Right ventricle myocardium superior (tissue), 1 donor: ENCODE measurements at regions not wholly inside any gene's neighbourhood (a gene's known extent, or its start where the extent isn't known, plus 50 kb on each side); places are given as distances from the start of the nearest gene placed in this dataset.

ENCODE experiments used
- ATAC-seq: fragments of 200-7000 bp; cut with Tn5 transposase; one replicate; pipeline ENCODE4 v1.9.1; 2020; ENCODE audit warnings: mild to moderate bottlenecking; ENCODE audit not compliant: poor library complexity
- DNase-seq: peaks from one replicate; pipeline ENCODE4 v3.0.0-alpha.2; 2020
- intact Hi-C: fragments of 100-400 bp; cut with DNase I; formaldehyde crosslinking; loops from one replicate; pipeline ENCODE4 v1.11.2; 2022
- donor health status: DM: no; HTN: yes; CAD: no; lungs with severe emphysema.

DNA sequence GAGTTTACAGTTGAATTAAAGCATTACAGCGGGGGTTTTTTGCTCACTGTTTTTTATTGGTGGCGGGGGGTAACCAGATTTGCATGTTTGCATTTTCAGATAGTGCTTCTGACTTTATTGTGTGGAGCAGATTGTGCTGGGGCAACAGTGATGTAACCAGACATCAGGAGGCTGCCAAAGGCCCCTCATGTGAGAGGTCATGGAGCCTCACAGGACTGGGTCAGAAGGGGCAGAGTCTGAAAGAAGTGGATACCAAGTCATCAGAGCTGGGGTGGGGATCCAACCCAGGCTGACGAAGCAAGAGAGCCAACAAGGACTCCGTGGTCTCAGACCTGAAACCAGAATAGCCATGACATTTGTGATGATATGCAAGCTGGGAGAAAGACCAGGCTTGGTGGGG lies 259.4 kb upstream of the TAS2R1 start:
- no peak for ATAC-seq
- intact Hi-C loops = no loop called here
- no peak for DNase-seq

DNA sequence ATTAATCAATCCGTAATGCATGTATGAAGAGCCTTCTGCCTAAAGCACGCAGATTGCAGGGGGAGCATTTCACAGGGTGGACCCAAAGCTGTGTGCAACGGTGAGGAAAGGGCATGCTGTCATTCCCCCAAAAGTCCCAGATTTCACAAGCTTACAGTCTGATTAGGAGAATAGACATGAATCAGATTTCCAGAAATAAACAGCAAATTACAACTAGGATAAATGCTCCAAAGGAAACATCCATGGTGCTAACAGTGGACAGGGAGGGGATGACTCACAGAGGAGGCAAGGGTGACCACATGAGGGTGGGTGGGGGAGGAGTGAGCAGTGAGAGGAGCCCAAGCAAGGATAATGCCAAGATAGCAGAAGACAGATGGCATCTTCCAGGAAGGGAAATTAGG lies 258.4 kb upstream of the TAS2R1 start:
- intact Hi-C loops = no loop called here
- no peak for ATAC-seq

DNA sequence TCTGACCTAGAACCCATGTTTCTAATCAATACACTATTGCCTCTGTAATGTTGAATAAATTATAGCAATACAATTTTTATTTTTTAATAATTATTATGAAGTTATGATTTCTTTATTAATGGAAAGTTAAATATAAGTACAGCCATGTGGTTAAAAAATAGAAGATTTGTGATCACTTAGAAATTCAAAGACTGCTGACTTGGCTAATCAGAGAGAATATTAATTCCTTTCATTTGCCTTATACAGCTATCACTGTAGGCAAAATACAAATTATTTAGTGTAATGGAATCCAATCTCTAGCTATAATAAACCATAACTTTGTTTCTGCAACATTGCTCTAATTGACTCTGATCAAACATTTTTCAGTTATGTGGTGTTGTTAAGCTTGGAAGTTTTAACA lies 255.0 kb upstream of the TAS2R1 start:
- DNase-seq (no peak), ATAC-seq (no peak)
- intact Hi-C loops = no loop called here

More for the DNA sequence above, 258.4 kb upstream of the TAS2R1 start:
- no peak for DNase-seq

DNA sequence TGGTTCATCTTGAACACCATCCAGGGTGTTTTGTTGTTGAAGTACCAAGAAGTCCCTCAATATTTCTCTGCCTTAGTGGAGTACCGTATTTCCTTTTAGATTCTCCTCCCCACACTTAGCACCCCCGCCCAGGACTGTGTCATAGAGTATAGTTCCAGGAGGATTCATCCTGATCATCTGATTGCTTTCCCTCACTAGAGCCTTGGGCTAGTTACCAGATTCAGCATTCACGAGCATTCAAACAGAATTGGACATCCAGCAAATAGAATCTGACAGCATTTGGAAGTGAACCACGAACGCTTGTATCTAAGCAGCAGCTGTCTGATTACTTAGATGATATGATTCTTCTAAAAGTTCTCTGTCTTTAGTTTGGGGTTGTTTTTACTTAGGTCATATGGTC lies 248.1 kb upstream of the TAS2R1 start:
- ATAC-seq = no peak
- intact Hi-C loops = no loop called here

DNA sequence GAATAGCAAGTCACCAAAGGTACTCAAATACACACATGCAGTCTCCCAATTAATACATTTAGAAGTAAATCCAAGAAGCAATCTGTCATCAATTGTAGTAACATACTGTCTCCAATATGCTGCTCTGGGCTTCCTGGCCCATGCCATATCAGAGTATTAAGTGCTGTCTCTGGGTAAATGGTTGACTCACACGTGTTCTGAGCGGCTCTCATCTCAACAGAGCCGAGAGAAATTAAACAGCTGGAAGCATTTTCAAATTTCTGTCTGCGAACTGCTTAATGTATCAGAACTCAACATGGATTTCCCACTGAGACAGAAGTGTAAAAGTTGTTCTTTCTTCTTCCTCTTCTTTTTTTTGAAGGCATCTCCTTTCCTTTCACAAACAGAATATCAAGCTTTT lies 247.3 kb upstream of the TAS2R1 start:
- no peak for ATAC-seq
- intact Hi-C loops = no loop called here
- DNase-seq = no peak

More for the DNA sequence above, 248.1 kb upstream of the TAS2R1 start:
- no peak for DNase-seq

DNA sequence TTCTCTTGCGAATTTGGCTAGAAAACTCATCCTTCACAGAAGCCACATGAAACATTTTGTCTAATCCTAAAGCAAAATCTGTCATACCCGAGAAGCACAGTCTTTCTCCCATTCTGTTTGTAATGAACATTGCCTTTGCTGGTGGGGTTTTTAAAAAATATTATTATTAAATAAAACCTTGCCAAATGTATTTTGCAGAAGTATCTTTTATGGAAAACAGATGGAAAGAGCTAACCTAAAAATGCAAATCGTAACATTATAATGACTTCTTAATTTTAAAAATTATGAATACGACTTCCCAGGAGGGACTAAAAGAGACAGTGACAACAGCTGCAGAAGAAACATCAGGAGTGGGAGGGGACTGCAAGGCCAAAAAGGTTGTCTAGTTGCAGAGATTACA lies 246.3 kb upstream of the TAS2R1 start:
- intact Hi-C loops = no loop called here
- ATAC-seq (no peak), DNase-seq (no peak)

DNA sequence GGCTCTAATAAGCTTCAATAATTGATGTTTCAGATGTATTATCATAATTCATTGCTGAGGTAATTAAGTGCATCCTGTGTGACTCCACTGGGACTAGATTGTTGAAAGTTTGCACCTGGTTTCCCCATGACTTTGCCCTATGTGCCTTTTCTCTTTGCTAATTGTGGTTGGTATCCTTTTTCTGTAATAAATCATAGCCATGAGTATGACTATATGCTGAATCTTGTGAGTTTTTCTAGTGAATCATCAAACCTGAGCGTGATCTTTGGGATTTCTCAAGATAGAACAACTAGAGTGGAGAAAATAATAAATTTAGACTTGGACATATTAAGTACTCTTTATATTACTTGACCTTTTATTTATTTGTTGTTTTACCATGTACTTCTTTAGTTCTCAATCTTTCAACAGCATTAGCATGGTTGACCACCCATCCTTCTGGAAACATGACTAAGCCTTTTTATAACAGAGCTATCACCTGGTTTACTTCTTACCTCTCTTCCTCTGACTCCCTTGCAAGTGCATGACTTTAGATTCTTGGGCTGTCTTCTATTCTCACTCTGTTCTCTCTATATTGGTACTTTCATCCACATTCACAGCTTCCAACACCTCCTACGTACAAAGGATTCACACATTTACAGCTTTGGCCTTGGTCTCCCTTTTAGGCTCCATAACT lies 239.6 kb upstream of the TAS2R1 start:
- DNase-seq (no peak), ATAC-seq (no peak)
- intact Hi-C loops = no loop called here

DNA sequence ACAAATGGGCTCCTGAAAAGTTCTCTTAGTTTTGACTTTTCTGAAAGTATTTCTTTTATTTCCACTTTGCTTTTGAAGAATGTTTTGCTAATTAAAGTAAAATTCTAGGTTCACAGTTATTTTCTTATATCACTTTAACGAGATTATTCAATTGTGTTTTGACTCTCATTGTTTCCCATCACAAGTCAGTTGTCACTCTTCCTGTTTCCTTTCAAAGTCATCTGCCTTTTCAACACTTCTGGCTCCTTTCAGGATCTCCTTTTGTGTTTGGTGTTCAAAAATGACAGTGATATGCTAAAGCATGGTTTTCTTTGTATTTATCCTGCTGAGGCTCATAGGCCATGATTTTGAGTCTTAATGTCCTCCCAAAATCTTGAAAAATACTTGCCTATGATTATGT lies 235.4 kb upstream of the TAS2R1 start:
- intact Hi-C loops = no loop called here
- ATAC-seq (no peak), DNase-seq (no peak)

DNA sequence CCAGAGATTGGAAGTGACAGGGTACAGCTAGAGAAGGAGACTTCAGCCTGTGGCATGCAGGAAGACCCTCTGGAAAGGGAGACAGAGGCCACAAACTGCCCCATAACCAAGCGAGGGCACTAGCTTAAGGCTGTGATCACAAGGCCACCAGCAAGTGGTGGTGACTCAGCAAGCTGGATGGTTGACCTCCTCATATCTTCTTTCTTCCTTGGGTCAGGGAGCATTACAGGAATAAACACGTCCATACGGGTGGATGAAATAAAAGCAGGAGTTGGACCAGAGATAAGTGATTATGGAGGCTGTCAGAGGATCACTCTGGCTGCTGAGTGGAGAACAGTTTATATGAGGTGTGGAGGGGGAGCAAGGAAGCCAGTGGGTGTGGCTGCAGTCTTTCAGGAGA lies 234.6 kb upstream of the TAS2R1 start:
- ATAC-seq (no peak), DNase-seq (no peak)
- intact Hi-C loops = no loop called here

DNA sequence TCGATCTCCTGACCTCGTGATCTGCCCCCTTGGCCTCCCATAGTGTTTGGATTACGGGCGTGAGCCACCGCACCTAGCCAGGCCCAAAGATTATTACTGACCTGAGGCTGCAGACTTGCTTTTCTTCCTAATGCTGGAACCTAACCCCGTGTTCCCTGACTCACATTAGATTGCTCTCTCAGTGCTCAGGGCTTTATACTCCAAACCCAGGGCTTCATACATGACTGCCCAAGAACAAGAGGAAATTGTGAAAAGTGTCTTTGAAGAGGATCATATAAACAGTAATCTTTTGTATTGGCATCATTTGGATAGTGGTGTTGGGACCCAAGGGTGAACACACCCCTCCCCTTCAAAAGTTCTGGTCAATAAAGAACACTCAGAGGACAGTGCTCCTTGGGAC lies 233.3 kb upstream of the TAS2R1 start:
- ATAC-seq = no peak
- intact Hi-C loops = no loop called here

DNA sequence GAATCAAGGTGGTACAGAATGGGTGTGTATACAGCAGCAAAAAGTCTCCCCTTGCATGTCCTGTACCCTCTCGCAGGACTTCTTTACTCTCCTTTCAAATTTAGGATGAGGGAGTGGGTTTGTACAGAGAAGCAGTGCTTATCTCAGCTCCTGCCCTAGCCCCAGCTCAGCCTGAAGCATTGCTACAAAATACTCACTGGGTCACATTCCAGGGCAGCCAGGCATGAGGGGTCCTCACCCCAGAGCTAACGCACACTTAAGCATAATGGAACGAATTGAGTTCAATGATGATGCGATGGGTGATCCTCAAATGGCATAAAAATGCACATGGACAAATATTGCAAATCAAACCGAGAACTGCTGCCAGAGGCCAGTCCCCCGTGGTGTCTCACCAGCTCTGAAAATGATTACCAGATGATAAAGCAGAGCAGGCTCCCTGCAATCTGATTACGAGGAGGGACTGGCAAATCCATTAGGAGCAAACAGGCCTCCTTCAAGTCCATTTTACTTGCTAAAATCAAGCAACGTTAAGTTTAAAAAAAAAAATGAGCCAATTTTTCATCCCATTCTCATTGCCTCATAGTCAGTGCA lies 231.6 kb upstream of the TAS2R1 start:
- DNase-seq (no peak), ATAC-seq (no peak)
- intact Hi-C loops = no loop called here

More for the DNA sequence above, 233.3 kb upstream of the TAS2R1 start:
- no peak for DNase-seq

DNA sequence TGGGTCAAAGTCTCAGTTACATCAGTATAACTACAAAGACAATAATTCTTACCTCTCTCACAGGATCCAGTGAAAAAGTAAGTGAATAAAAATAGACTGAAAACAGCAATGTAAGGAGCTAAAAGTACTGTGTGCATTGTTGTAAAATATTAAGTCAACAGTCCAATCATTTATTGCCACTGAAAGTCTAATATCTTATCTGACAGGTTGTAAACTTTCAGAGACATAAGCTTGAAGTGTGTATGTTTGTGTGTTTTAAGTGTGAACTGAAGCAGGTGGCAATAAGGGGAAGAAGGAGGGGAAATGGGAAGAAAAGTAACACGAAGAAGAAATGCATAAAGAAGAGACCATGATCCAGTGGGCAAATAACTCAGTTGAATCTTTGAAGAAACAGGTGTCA lies 229.7 kb upstream of the TAS2R1 start:
- no peak for DNase-seq
- intact Hi-C loops = no loop called here
- ATAC-seq = no peak

DNA sequence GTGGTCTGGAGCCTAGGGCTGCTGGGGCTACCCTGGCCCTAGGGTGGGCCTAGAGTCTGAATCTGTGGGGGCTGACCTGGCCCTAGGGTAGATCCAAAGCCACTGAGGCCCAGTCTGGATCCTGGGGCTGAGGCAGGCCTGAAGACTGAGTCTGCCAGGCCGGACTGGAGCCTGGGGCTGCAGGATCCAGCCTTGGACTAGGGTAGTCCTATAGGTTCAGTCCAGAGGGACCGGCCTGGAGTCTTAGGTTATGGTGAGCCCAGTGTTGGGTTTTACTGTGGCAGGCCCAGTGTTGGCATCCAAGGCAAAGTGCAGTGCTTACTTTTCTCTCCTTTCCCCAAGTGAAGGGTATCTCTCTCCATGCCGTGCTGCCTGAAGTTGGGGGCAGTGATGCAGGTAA lies 227.9 kb upstream of the TAS2R1 start:
- intact Hi-C loops = no loop called here
- ATAC-seq = no peak
- DNase-seq = no peak

DNA sequence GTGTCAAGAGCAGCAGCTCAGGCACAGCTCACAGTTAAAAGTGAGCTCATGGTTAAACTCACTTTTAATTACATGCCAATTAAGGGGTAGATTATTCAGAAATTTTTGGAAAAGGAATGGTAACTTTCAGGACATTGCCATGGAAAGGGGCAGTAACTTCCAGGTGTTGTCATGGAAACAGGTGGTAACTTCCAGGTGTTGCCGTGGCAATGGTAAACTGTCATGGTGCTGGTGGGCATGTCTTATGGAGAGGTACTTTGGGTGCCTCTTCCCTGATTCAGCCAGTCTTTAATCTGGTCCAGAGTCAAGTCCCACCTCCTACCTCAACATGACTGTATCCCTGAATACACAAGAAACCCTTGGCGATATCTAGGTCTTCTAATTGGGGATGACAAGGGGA lies 223.2 kb upstream of the TAS2R1 start:
- intact Hi-C loops = no loop called here
- ATAC-seq = no peak
- no peak for DNase-seq

DNA sequence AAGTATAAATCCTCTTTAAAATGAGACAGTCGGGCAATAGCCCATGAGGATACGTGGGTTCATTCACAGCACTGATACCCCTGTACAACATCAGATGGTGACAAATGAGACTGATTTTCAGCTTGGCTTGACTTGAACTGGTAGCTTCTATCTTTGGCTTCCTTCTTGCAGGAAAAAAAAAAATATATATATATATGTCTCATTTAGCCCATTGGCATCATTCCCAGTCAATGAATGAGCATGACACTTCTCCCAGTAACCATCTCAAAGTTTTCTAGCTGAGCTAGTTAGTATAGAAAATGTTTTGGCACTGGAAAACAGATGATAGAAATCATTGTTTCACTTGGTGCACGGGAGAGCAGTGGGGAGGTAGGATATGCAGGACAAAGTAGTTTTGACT lies 222.5 kb upstream of the TAS2R1 start:
- DNase-seq = no peak
- no peak for ATAC-seq
- intact Hi-C loops = no loop called here

DNA sequence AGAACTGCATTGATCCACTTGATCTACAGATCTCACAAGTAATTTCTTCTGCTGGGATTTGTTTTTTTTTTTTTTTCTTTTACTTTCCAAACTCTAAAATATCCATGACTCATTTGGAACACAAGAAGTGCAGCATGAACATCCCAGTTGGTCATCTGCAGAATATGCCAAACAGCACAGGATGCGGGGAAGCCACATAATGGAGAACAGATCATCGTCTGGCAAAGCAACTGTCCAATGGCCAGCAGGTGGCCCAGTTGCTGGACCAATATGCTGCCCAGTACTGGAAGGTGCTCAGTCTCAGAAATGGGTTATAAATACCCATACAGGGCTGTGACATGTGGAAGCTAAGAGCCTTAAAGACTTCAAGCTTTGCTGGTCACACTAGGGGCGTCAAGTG lies 221.3 kb upstream of the TAS2R1 start:
- intact Hi-C loops = no loop called here
- DNase-seq (no peak), ATAC-seq (no peak)

DNA sequence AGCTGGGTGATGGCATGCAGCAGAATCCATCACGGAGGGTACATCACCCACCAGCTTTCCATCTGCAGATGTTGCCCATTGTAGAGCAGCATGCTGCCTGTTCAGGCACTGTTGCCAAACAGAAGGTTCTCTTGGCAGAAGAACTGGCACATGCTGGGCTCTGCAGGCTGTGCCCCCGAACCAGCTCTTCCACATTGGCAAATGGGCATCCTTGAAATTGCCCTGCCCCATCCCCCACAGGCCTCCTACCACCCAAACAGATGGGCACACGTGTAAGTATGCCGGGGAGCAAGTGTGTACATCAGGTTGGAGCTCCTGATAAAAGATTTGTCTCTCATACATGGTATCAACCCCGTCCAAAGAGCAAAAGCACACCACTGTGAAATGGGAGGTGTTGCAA lies 220.3 kb upstream of the TAS2R1 start:
- no peak for DNase-seq
- intact Hi-C loops = no loop called here
- ATAC-seq = no peak

DNA sequence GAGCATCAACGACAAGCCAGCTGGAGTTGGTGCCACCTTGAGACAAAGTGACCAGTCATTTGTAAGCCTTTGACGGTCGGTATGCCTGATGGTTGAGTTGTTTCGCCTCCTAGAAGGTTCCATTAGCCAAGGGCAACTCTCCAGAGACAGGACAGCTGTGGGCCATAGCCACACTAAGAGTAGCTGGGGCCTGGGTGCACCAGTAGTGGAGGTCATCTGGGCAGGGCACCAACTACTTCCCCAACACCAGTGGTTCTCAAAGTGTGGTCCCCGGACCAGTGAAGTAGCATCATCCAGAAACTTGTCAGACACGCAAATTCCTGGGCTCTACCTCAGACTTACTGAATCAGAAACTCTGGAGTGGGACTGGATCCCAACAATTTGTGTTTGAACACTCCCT lies 217.5 kb upstream of the TAS2R1 start:
- DNase-seq (no peak), ATAC-seq (no peak)
- intact Hi-C loops = no loop called here

DNA sequence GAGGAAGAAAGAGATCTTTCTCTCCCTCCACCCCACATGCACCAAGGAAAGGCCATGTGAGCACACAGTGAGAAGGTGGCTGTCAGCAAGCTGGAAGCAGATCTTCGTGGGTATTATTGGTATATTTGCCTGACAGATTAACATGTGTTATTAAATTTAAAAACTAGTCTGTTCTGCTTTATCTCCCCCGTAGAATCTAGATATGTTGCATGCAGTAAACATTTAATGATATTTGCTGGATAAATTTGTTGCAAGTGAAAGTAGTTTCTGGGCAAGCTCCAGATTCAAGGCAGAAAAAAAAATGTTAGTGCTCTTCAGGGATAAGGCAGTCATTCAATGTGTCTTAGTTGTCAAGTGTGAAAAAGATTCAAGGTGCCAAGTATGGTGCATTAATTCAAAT lies 215.0 kb upstream of the TAS2R1 start:
- ATAC-seq (no peak), DNase-seq (no peak)
- intact Hi-C loops = no loop called here

DNA sequence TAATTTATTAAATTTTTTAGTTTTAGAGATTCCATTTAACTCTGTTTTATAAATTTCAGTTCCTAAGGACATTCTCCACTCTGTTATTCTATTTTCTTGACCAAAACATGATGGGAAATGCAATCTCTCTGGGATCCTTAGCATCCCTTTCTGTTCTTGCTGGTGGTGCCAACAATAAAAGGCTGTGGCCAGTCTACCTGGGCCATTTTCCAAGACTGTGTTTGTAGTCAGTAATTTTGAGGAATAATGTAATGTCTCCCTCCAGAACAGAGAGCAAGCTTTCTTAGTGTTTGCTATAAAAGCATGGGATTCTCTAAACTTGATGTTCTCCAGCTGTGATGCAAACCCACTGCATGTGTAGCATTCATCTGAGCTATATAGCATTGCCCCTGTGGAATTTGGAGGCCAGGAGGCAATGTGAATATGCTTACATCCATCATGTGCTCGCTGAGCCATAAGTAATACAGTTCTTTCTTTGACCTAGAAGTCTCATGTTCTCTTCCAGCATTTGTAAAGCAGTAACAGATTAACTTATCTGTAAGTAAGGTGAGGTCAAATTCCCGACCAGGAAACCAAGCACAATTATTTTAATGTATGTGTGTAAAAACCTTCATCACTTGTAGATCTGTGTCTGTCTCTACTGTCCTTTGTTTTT lies 211.5 kb upstream of the TAS2R1 start:
- ATAC-seq (no peak), DNase-seq (no peak)
- intact Hi-C loops = no loop called here

DNA sequence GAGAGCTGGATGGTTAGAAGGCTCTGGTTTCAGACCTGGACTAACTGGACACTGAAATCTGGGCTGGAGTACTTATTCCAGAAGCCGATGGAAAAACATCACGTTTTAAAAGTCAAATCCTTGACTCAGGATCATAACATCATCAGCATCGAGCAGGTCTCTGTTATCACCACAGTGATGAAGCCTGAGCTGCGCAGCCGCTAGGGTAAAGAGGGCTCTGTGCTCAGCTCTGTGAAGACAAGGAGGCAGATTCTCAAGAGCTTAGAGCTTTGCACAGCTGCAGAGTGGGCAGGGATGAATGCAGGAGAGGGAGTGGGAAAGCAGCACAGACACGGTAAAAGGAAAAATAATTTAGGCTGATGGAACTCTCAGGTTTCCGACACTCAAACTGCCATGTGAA lies 208.8 kb upstream of the TAS2R1 start:
- DNase-seq (no peak), ATAC-seq (no peak)
- intact Hi-C loops = no loop called here
